ES-I3 (cell line): ENCODE measurements at regions not wholly inside any gene's neighbourhood (a gene's known extent, or its start where the extent isn't known, plus 50 kb on each side); places are given as distances from the start of the nearest gene placed in this dataset.

Source experiments
- H3K36me3 ChIP-seq: 2 replicates; pipeline ENCODE4 v1.6.1; 2013; ENCODE audit warnings: mild to moderate bottlenecking, low read length, control low read depth, moderate library complexity; ENCODE audit not compliant: insufficient read depth
- H3K4me1 ChIP-seq: 2 replicates; pipeline ENCODE4 v1.6.1; 2013; ENCODE audit warnings: mild to moderate bottlenecking, control low read depth, low read length; ENCODE audit not compliant: insufficient read depth
- H3K9ac ChIP-seq: 2 replicates; pipeline ENCODE4 v1.6.1; 2013; ENCODE audit warnings: low read depth, mild to moderate bottlenecking, low read length, moderate library complexity
- H3K9me3 ChIP-seq: 2 replicates; pipeline ENCODE4 v1.6.1; 2013; ENCODE audit warnings: mild to moderate bottlenecking, low read length, moderate library complexity; ENCODE audit not compliant: control insufficient read depth, insufficient read depth

DNA sequence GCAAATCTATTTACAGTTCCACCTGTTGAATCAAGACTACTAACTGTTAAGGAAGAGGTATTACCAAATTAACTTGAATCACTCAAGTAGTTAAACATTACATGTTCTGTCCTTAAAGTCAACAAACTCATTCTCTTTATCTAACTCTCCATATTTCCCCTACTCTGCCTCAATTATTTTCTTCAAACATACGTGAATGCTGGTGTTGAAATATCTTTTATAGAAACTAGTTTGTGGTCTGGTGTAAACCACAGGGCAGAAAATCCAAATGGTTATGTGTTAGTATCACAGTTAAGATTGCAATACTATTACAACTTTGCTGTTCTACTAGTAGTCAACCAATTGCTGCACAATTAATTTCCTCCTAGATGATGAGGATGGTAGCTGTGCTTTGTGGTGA lies 603.5 kb downstream of the KCTD16 start:
- no peaks in the 10 kb centered on the region for H3K4me1 ChIP-seq
- no peaks in the 10 kb centered on the region for H3K9me3 ChIP-seq
- H3K36me3 ChIP-seq: no peaks in the 10 kb centered on the region
- no peak overlapping the region for H3K9ac ChIP-seq

DNA sequence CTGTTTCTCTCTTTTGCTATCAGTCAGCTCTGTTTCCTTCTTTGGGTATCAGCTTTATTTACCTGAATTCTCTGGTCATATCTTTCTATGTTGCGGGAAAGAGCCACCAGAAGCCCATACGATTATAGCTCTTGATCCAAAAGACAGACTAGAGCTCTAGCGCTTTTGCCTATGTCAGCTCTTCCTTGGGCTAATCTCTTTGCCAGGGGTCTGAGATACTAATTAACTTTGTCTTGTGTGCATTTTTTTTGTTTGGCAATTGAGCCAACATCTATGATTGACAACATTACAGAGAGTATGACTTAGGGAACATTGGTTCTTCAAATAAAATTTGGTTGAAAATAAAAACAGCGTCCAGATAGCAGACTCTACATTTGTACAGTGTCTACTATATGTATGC lies 603.0 kb downstream of the KCTD16 start:
- Histone ChIP-seq H3K4me1 (no peaks in the 10 kb centered on the region), H3K36me3 (no peaks in the 10 kb centered on the region), H3K9me3 (no peaks in the 10 kb centered on the region), H3K9ac (no peak overlapping the region)

DNA sequence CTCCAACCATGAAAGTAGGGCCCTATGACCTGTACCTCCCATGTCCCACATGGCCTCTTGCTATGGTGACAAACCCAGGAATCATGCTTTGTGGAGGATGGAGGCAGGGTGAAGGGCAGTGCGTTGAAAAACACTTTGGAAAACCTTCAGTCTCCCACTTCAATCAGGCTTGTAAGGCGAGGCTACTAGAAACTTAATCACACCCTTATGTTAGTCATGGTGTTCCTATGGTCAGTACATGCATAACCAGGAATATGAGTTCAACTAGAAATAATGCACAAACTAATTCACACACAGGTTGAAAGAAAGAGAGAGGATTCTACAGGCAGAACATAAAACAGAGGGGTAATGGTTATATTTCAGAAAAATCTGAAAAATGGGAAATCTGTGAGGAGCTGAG lies 601.1 kb downstream of the KCTD16 start:
- Histone ChIP-seq H3K4me1 (no peaks in the 10 kb centered on the region), H3K36me3 (no peaks in the 10 kb centered on the region), H3K9me3 (no peaks in the 10 kb centered on the region), H3K9ac (no peak overlapping the region)

DNA sequence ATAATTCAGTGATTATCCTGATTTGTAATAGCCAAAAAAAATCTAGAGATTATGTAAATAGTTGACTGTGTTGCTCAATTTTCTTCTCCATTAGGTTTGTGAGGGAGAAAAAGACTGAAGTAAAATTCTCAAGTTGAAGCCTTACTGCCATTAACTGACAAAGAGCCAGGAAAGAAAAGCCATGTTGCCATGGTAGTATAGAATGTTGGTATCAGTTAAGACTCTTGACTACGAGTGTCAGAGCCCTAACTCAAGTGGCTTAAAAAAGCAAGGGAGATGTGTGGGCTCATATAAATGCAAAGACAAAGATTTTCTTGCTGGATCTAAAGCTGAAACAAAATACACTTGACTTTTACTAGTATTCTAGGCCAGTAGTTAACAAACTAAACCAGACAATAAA lies 571.7 kb downstream of the KCTD16 start:
- H3K9me3 ChIP-seq: no peaks in the 10 kb centered on the region
- H3K36me3 ChIP-seq: no peaks in the 10 kb centered on the region
- no peaks in the 10 kb centered on the region for H3K4me1 ChIP-seq
- H3K9ac ChIP-seq: no peak overlapping the region

DNA sequence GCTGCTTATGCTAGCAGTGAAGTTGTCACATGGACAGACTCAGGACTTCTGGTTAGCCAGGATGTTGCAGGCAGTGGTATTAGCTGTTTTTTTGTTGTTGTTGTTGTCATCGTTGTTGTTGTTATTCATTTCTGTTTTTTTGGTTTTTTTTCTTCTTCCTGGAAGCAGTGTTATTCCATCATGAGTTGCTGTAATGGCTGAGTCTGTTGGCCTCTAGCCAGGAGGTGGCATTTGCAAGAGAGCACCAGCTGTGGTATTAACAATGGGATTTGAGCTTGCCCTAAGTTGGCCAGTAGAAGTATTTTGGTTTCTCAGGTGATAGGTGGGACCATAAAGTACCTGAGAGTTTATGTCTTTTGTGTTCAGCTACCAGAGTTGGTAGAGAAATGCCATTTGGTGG lies 561.1 kb downstream of the KCTD16 start:
- Histone ChIP-seq H3K9me3 (peaks cover 3% of the 10 kb centered on the region; the same call in 1 of the 2 replicates), H3K9ac (no peak overlapping the region), H3K4me1 (no peaks in the 10 kb centered on the region), H3K36me3 (no peaks in the 10 kb centered on the region)

DNA sequence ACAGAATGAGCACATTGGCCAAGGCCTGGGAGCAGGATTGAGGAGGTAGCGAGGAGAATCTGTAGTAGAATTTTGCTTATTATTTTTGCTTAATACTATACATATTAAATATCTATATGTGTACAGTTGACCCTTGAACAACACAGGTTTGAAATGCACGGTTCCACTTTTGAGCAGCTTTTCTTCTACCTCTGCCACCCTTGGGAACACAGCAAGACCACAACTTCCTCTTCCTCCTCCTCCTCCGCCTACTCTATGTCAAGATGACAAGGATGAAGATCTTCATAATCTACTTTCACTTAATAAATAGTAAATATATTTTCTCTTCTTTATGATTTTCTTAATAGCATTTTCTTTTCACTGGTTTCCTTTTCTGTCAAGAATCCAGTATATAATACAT lies 541.4 kb downstream of the KCTD16 start:
- Histone ChIP-seq H3K9me3 (no peaks in the 10 kb centered on the region), H3K9ac (no peak overlapping the region), H3K36me3 (no peaks in the 10 kb centered on the region), H3K4me1 (no peaks in the 10 kb centered on the region)

DNA sequence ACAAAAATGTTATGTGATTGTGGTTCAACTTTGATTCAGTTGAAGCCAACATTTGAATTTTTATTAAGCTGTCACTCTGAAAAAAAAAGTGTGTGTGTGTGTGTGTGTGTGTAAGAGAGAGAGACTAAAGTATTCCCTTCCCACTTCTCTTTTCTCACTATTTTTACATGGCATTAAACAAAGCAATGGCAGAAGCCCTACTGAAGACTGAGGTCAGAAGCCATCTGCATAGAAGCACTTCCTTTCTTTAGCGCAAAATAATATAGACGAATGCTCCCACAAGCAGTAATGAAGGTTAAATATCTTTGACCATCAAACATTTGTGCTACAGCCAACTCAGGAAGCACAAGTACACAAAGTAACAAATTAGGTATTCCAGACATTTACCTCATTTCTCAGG lies 540.5 kb downstream of the KCTD16 start:
- H3K9ac ChIP-seq: no peak overlapping the region
- H3K36me3 ChIP-seq: no peaks in the 10 kb centered on the region
- H3K4me1 ChIP-seq: no peaks in the 10 kb centered on the region
- H3K9me3 ChIP-seq: no peaks in the 10 kb centered on the region

DNA sequence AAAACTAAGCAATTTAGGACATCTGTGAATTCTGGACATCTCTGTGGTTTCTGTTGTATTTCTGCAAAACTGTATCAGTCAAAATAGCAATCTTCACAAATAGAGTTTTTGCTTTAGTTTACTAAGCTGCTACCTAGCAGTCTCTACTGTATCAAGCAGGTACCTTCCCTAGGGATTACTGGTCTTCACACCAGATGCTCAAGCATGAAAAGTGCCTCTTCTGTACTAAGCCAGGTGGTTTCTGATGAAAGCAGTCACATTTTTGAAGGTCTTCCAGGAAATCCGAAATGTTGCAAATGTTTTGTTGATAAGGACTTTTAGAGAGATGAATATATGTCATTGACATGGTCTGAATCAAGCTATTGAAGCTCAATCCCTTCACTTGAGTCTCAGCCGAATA lies 540.0 kb downstream of the KCTD16 start:
- no peaks in the 10 kb centered on the region for H3K4me1 ChIP-seq
- no peaks in the 10 kb centered on the region for H3K36me3 ChIP-seq
- H3K9ac ChIP-seq: no peak overlapping the region
- H3K9me3 ChIP-seq: no peaks in the 10 kb centered on the region

DNA sequence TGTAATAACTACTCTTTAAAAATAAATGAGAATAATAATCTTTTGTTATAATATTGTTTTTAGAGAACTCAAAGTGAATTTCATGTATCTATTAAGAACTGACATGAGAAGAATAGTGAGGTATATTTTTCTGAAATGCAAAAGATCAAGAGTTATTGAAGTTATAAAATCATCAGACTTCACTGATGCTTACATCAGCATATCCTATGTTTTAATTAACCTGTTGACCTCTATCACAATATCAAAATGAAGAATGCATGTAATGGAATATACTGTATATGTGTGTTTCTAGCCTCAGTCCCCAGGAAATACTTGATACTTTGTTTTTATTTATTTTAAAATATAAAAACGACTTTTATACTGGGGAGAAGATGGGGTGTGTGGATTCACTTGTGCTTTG lies 533.1 kb downstream of the KCTD16 start:
- Histone ChIP-seq H3K9ac (no peak overlapping the region), H3K4me1 (no peaks in the 10 kb centered on the region), H3K36me3 (no peaks in the 10 kb centered on the region), H3K9me3 (no peaks in the 10 kb centered on the region)

DNA sequence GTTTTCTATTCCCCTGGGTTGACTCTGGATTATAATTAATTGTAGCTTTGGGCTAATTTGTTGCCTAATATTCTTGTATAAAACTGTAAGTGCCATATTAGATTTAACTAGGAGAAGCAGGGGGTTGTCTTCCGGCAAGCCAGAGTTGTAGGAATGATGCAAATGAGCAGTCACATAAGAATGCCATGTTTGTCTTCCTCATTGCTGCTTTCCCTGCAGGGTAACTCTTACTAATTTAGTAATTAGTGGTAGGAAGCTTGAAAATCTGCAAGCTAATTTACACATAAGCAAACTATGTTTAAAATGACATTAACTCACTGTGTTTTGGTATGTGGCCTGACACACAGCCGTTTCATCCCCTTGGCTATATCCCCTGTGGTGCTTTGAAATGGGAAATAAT lies 527.8 kb downstream of the KCTD16 start:
- 0 out of 2 replicates have a peak, but pooled peaks cover 4% of the 10 kb centered on the region for H3K9me3 ChIP-seq
- no peaks in the 10 kb centered on the region for H3K36me3 ChIP-seq
- peaks cover 7% of the 10 kb centered on the region; the same call in 1 of the 2 replicates for H3K4me1 ChIP-seq
- no peak overlapping the region for H3K9ac ChIP-seq

DNA sequence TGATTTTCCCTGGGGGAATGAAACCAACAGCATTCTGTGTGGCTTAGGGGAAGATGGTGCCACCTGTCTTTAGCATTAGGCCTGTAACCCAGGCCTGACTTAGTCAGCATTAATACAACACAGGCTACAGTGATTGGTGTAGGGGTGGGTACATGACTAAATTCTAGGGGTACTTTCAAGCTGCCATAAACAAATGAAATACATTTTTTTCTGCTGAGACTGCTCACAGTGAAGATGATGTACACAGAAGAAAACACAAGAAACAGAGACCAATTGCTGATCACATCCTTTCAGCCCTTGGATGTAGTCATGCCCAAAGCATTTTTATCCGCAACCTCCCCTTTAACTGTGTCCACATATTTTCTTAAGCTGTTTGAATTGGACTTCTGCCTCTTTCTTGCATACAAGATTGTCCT lies 527.2 kb downstream of the KCTD16 start:
- peaks cover 7% of the 10 kb centered on the region; the same call in 1 of the 2 replicates for H3K4me1 ChIP-seq
- no peak overlapping the region for H3K9ac ChIP-seq
- H3K9me3 ChIP-seq: 0 out of 2 replicates have a peak, but pooled peaks cover 4% of the 10 kb centered on the region
- H3K36me3 ChIP-seq: no peaks in the 10 kb centered on the region

DNA sequence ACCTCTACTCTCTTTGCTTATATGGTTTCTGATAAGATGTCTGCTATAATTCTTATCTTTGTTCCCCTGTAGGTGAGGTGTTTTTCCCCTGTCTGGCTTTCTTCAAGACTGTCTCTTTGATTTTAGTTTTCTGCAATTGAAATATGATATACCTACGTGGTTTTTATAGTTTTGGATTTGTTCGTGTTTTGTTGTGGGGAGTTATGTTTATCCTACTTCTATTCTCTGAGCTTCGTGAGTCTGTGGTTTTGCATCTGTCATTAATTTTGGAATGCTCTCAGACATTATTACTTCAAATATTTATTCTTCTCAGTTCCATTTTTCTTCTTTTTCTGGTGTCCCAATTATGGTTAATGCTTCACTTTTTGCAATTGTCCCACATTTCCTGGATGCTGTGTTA lies 521.3 kb downstream of the KCTD16 start:
- H3K9me3 ChIP-seq: 0 out of 2 replicates have a peak, but pooled peaks cover 4% of the 10 kb centered on the region
- no peak overlapping the region for H3K9ac ChIP-seq
- H3K36me3 ChIP-seq: no peaks in the 10 kb centered on the region
- no peaks in the 10 kb centered on the region for H3K4me1 ChIP-seq

DNA sequence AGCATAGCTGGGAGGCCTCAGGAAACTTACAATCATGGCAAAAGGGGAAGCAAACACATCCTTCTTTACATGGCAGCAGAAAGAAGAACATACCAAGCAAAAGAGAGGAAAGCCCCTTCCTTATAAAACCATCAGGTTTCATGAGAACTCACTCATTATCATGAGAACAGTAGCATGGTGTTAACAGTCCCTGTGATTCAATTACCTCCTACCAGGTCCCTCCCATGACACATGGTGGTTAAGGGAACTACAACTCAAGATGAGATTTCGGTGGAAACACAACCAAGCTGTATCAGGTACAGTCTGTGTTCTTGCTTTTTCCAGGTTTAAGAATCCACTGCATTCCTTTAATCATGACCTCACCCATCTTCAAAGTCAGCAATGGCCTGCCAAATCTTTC lies 514.2 kb downstream of the KCTD16 start:
- H3K9me3 ChIP-seq: no peaks in the 10 kb centered on the region
- H3K9ac ChIP-seq: no peak overlapping the region
- no peaks in the 10 kb centered on the region for H3K4me1 ChIP-seq
- no peaks in the 10 kb centered on the region for H3K36me3 ChIP-seq

DNA sequence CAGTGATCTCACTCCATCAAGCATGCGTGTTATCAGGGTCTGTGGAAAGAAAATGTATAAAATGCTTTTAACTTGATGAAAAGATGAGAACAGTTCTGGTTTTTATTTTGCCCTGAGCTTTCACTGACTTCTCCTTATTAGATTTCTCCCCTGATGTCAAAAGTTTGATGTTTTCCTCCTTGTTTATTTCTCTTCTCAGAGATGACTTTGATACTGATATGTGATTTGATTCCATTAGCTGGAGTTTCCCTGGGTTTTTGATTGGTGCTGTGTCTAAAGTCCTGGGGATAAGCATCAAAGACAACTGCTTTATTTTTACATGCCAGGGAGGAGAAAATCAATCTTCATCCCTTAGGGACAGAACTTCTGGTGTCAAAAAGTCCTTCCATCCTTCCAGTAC lies 510.0 kb downstream of the KCTD16 start:
- Histone ChIP-seq H3K9me3 (no peaks in the 10 kb centered on the region), H3K4me1 (no peaks in the 10 kb centered on the region), H3K36me3 (no peaks in the 10 kb centered on the region), H3K9ac (no peak overlapping the region)

DNA sequence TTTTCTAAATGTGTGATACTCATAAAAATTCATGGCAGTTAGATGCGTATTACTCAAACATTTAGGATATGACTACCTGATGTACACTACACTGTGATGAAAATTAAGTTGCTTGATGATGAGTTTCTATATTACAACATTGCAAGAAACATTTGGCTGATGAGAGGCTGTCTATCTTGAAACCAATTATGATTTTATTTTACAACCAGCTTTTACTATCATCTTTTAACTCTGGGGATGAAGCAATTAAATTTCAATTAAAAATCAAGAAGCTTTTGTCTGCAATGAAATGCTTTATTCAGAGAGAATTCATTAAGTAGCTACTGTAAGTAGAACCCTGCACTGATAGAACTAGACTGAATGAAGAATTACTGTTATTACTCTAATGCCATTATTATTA lies 500.4 kb downstream of the KCTD16 start:
- Histone ChIP-seq H3K9me3 (no peaks in the 10 kb centered on the region), H3K36me3 (no peaks in the 10 kb centered on the region), H3K9ac (no peak overlapping the region), H3K4me1 (no peaks in the 10 kb centered on the region)

DNA sequence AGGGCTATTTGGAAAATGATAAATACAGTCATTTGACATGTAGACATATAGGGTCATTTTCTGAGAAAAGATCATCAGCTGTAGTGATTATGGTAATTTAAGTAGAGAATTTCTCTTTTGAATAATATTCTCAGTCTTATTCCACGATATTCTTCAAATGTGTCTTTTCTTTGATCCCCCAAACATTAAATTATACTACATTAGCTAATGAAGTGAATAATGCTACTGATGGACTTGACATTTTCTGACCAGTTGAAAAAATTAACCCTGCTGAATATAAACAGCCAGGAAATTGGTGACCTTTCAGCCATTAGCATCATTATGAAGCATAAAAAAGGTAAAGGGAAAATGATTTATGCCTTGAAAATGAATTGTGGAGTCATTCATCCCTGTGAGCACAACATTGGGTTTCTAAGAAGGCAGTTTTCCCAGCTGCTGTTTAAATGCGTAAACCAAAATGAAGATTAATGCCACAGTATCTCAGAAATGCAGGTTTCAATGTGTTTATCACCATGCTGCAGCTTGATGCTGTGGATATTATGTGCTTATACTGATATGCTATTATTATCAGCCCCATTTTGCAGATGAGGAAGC lies 489.1 kb downstream of the KCTD16 start:
- H3K36me3 ChIP-seq: no peaks in the 10 kb centered on the region
- no peak overlapping the region for H3K9ac ChIP-seq
- H3K9me3 ChIP-seq: no peaks in the 10 kb centered on the region
- H3K4me1 ChIP-seq: no peaks in the 10 kb centered on the region
